GM12878 (cell line): ENCODE measurements at regions not wholly inside any gene's neighbourhood (a gene's known extent, or its start where the extent isn't known, plus 50 kb on each side); places are given as distances from the start of the nearest gene placed in this dataset.

Experiments
- ATAC-seq: fragments of 200-7000 bp; cut with Tn5 transposase; 3 replicates; pipeline ENCODE4 v1.9.1; 2020; ENCODE audit warnings: mild to moderate bottlenecking, moderate library complexity
- BruUV-seq: library from RNA; stranded (reverse); fragments of 400-500 nt; replicated peaks from 2 replicates; lab custom pipeline; 2021; lab: Mats Ljungman, UMichigan
- CTCF ChIA-PET: fragments of 300-600 bp; sonication (Branson Sonifier 250); formaldehyde crosslinking; extraction: SDS; loops from one replicate; lab custom pipeline; 2021; ENCODE audit warnings: inconsistent platforms; lab: Yijun Ruan, JAX
- POLR2A ChIA-PET: fragments of 350-600 bp; formaldehyde crosslinking; extraction: SDS; loops from one replicate; lab custom pipeline; 2021; ENCODE audit warnings: inconsistent platforms; lab: Charles Lee
- RAD21 ChIA-PET: fragments of 300-600 bp; sonication (Branson Sonifier 250); formaldehyde crosslinking; loops from one replicate; lab custom pipeline; 2023; ENCODE audit warnings: antibody characterized with exemption; ENCODE audit not compliant: unreplicated experiment; lab: Charles Lee
- SMC1A ChIA-PET: fragments of 300-600 bp; sonication (Branson Sonifier 250); formaldehyde crosslinking; loops from one replicate; lab custom pipeline; 2023; ENCODE audit not compliant: unreplicated experiment, uncharacterized antibody; lab: Charles Lee
- DNase-seq: peaks from one replicate; pipeline ENCODE4 v3.0.0-alpha.2; 2011; ENCODE audit warnings: low read depth, low spot score
- FAIRE-seq: peaks from 3 replicates; lab custom pipeline; 2011; peaks lifted over from hg19 to GRCh38; lab: Jason Lieb, UNC
- H2AFZ ChIP-seq: 2 replicates; pipeline ENCODE4 v1.6.0; 2011; ENCODE audit warnings: low read depth, low read length, control low read depth; ENCODE audit not compliant: control insufficient read depth
- H3K27ac ChIP-seq: 2 replicates; pipeline ENCODE4 v1.5.1; 2011; ENCODE audit warnings: control low read depth; ENCODE audit not compliant: control insufficient read depth, insufficient read depth
- H3K27me3 ChIP-seq, 2 experiments: replicated peaks in 1 of 2; 2 replicates each; pipeline versions ENCODE4 v1.6.0 to v1.6.1; 2011; ENCODE audit warnings: low read length in 1 of 2; ENCODE audit not compliant: control insufficient read depth in 2 of 2, insufficient read depth in 2 of 2
- H3K36me3 ChIP-seq, 2 experiments: 2 replicates each; pipeline ENCODE4 v1.5.1; 2011; ENCODE audit warnings: low read length in 1 of 2; ENCODE audit not compliant: control insufficient read depth in 2 of 2, insufficient read depth in 2 of 2
- H3K4me1 ChIP-seq: 2 replicates; pipeline ENCODE4 v1.6.1; 2011; ENCODE audit warnings: mild to moderate bottlenecking, low read length, moderate library complexity, mixed read lengths; ENCODE audit not compliant: control insufficient read depth, insufficient read depth
- H3K4me2 ChIP-seq: 2 replicates; pipeline ENCODE4 v1.6.0; 2011; ENCODE audit warnings: control low read depth; ENCODE audit not compliant: control insufficient read depth, insufficient read depth
- H3K4me3 ChIP-seq: fragments of 200-600 bp; sonication (generic); 2 replicates; pipeline ENCODE4 v1.5.1; 2016
- H3K79me2 ChIP-seq: 2 replicates; pipeline ENCODE4 v1.6.0; 2011; ENCODE audit warnings: low read length; ENCODE audit not compliant: control insufficient read depth, insufficient read depth
- H3K9ac ChIP-seq: 2 replicates; pipeline ENCODE4 v1.8.0; 2011; ENCODE audit warnings: low read length, control low read depth, mixed read lengths; ENCODE audit not compliant: control insufficient read depth, insufficient read depth
- H3K9me3 ChIP-seq: replicated peaks from 3 replicates; pipeline ENCODE4 v1.5.1; 2011; ENCODE audit warnings: mild to moderate bottlenecking, low read length; ENCODE audit not compliant: control insufficient read depth, insufficient read depth
- H4K20me1 ChIP-seq: 2 replicates; pipeline ENCODE4 v1.6.0; 2011; ENCODE audit not compliant: control insufficient read depth, insufficient read depth
- CHD1 ChIP-seq: IDR thresholded peaks from 2 replicates; pipeline ENCODE4 v1.6.1; 2012; ENCODE audit warnings: low read depth, low read length, improper control_type of control experiment
- JUNB ChIP-seq: IDR thresholded peaks from 2 replicates; pipeline ENCODE4 v1.6.1; 2016; ENCODE audit warnings: antibody characterized with exemption, mild to moderate bottlenecking
- MXI1 ChIP-seq: fragments of 150-350 bp; IDR thresholded peaks from 2 replicates; pipeline ENCODE4 v1.6.1; 2011; ENCODE audit warnings: low read depth, mild to moderate bottlenecking, inconsistent platforms, low read length, improper control_type of control experiment
- MYB ChIP-seq: fragments of 150-350 bp; IDR thresholded peaks from 2 replicates; pipeline ENCODE4 v1.6.1; 2014; ENCODE audit warnings: mild to moderate bottlenecking, low read depth, low read length, borderline replicate concordance
- NFYB ChIP-seq: IDR thresholded peaks from 2 replicates; pipeline ENCODE4 v1.6.1; 2011; ENCODE audit warnings: low read depth, mild to moderate bottlenecking, low read length, improper control_type of control experiment, moderate library complexity; ENCODE audit not compliant: insufficient read depth
- POLR2AphosphoS5 ChIP-seq: IDR thresholded peaks from 2 replicates; pipeline ENCODE4 v1.6.1; 2011; ENCODE audit warnings: mild to moderate bottlenecking, low read length, inconsistent platforms
- POU2F2 ChIP-seq: IDR thresholded peaks from 3 replicates; pipeline ENCODE4 v1.6.1; 2011; ENCODE audit warnings: low read depth, mild to moderate bottlenecking, low read length, borderline replicate concordance
- RAD51 ChIP-seq: fragments of 450-650 bp; IDR thresholded peaks from 2 replicates; pipeline ENCODE4 v1.6.1; 2016; ENCODE audit warnings: moderate library complexity, mild to moderate bottlenecking, inconsistent platforms
- TCF7 ChIP-seq: IDR thresholded peaks from 2 replicates; pipeline ENCODE4 v1.6.1; 2014; ENCODE audit warnings: antibody characterized with exemption, borderline replicate concordance
- ZNF24 ChIP-seq: fragments of 450-650 bp; IDR thresholded peaks from 2 replicates; pipeline ENCODE4 v1.6.1; 2017; ENCODE audit warnings: antibody characterized with exemption, mild to moderate bottlenecking
- ZSCAN29 ChIP-seq: fragments of 450-650 bp; IDR thresholded peaks from 2 replicates; pipeline ENCODE4 v1.6.1; 2017; ENCODE audit warnings: mild to moderate bottlenecking, moderate library complexity
- WGBS: methylation state at CpG from one replicate; pipeline ENCODE4 v1.1.6; 2016; ENCODE audit warnings: low lambda C conversion rate; ENCODE audit not compliant: insufficient replicate concordance, insufficient coverage; ENCODE audit errors: missing lambda C conversion rate; 5-methylcytosine and 5-hydroxymethylcytosine counted together
- in situ Hi-C: fragments of 300-500 bp; cut with MboI; formaldehyde crosslinking; loops from 9 replicates; pipeline ENCODE4 v1.14.3; 2018; ENCODE audit warnings: mixed read lengths
- intact Hi-C: fragments of 100-400 bp; cut with micrococcal nuclease; formaldehyde crosslinking; loops from one replicate; pipeline ENCODE4 v1.14.2; 2022; ENCODE audit not compliant: unreplicated experiment

DNA sequence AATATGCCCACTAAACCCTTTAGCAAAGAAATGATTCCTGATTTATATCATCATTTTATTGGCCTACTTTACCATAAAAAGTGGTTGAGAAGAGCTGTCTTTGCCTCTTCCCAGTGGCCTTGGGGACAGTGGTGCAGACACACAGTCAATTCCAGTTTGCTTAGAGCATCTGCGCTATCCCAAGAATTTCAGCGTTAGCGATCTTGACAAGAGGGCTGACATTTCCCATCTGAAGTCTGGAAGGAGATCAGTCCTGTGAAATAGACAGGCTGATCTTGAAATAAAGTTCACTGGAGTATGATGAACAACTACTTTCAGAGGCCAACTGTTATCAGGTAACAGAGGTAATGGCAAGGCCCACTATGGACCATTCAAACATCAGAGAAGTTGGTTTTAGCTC, 475.3 kb upstream of the NRP1 start:
- ATAC-seq, result no peak
- intact Hi-C loops, result no loop called here
- Histone ChIP-seq H3K4me1 (no peaks in the 10 kb centered on the region), H3K36me3 (no peaks in the 10 kb centered on the region), H3K79me2 (no peaks in the 10 kb centered on the region), H3K9ac (no peak overlapping the region), H3K27ac (no peak overlapping the region)
- no TSS peak for BruUV-seq
- TF ChIP-seq NFYB (no peak), ZNF24 (no peak), RAD51 (no peak), TCF7 (no peak), MYB (no peak), POLR2AphosphoS5 (no peak), POU2F2 (no peak), JUNB (no peak), ZSCAN29 (no peak)
- TF ChIP-seq, all 136 proteins: peak for 0
- ChIA-PET CTCF (interaction anchor here (1.7 kb wide), 1 partner anchor 44 kb away, joined by 5 read pairs; no protein-coding TSS in a partner anchor), RAD21 (interaction anchor here (3.2 kb wide), 1 partner anchor 13 kb away, joined by 16 read pairs; no protein-coding TSS in a partner anchor), POLR2A (no interaction called here), SMC1A (interaction anchor here (0.6 to 3.0 kb wide), 10 partner anchors 8 to 467 kb away, joined by 3 to 16 read pairs (median 4); no protein-coding TSS in a partner anchor)
- H3K4me3 ChIP-seq, result no peak overlapping the region
- H2AFZ ChIP-seq, result no peak overlapping the region
- no peak for DNase-seq
- H3K9me3 ChIP-seq, result no peaks in the 10 kb centered on the region
- WGBS, result 97% methylated on average over 3 of the region's 3 CpGs
- no peaks in the 10 kb centered on the region for H3K27me3 ChIP-seq
- in situ Hi-C loops, result no loop called here
- no peaks in the 10 kb centered on the region for H4K20me1 ChIP-seq
- no peak for FAIRE-seq
- H3K4me2 ChIP-seq, result no peak overlapping the region

DNA sequence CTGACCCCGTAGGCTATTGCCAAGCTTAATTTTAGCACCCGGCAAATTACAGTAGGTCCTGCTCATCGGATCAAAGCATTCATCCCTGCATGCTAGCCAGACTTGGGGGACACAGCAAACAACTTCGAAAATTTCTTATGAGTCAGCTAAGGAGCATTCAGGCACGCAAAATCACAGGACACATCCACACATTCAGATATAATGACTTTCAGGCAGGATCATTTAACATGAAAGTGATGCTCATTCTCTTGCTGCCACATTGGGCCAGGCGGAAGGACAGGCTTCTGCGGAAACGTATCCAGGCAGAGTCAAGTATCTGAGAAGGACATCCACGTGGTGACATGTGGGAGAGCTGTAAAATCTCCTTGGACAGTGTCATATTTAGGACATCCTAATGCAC, 474.0 kb upstream of the NRP1 start:
- ChIA-PET RAD21 (interaction anchor here (1.0 to 3.2 kb wide), 9 partner anchors 9 to 714 kb away, joined by 3 to 16 read pairs (median 4); no protein-coding TSS in a partner anchor), POLR2A (no interaction called here), CTCF (interaction anchor here (0.6 to 2.2 kb wide), 5 partner anchors 11 to 384 kb away, joined by 3 to 8 read pairs (median 3); no protein-coding TSS in a partner anchor), SMC1A (interaction anchor here (0.9 to 3.0 kb wide), 9 partner anchors 10 to 186 kb away, joined by 3 to 16 read pairs (median 5); no protein-coding TSS in a partner anchor)
- FAIRE-seq (no peak), ATAC-seq (no peak), DNase-seq (no peak)
- Histone ChIP-seq H3K4me2 (no peak overlapping the region), H3K27me3 (no peaks in the 10 kb centered on the region), H3K36me3 (no peaks in the 10 kb centered on the region), H3K4me1 (no peaks in the 10 kb centered on the region), H3K9me3 (no peaks in the 10 kb centered on the region), H3K79me2 (no peaks in the 10 kb centered on the region), H3K27ac (no peak overlapping the region), H2AFZ (no peak overlapping the region), H4K20me1 (no peaks in the 10 kb centered on the region), H3K9ac (no peak overlapping the region), H3K4me3 (no peak overlapping the region)
- 44% methylated on average over 9 of the region's 9 CpGs for WGBS
- intact Hi-C loops (no loop called here), in situ Hi-C loops (no loop called here)
- TF ChIP-seq CHD1 (no peak), MXI1 (no peak)
- BruUV-seq, result no TSS peak
